RWPE2 (cell line): ENCODE measurements at regions not wholly inside any gene's neighbourhood (a gene's known extent, or its start where the extent isn't known, plus 50 kb on each side); places are given as distances from the start of the nearest gene placed in this dataset.

Experiments used
- ATAC-seq: fragments of 200-7000 bp; cut with Tn5 transposase; 3 replicates; pipeline ENCODE4 v1.9.1; 2021; ENCODE audit warnings: low read depth
- DNase-seq: peaks from one replicate; pipeline ENCODE4 v3.0.0-alpha.2; 2020; ENCODE audit warnings: low spot score
- H3K27ac ChIP-seq: fragments of 450-650 bp; 2 replicates; pipeline ENCODE4 v1.5.1; 2017; ENCODE audit warnings: mild to moderate bottlenecking; ENCODE audit not compliant: poor library complexity, severe bottlenecking
- H3K27me3 ChIP-seq: fragments of 250-450 bp; sonication (Bioruptor Pico); 2 replicates; pipeline ENCODE4 v1.5.1; 2021; ENCODE audit warnings: mild to moderate bottlenecking, moderate library complexity; ENCODE audit not compliant: insufficient read depth, poor library complexity, severe bottlenecking
- H3K36me3 ChIP-seq: fragments of 250-450 bp; sonication (Bioruptor Pico); 2 replicates; pipeline ENCODE4 v1.5.1; 2020; ENCODE audit warnings: low read depth, mild to moderate bottlenecking, moderate library complexity
- H3K4me1 ChIP-seq: fragments of 250-450 bp; sonication (Bioruptor Pico); 2 replicates; pipeline ENCODE4 v1.5.1; 2021; ENCODE audit warnings: mild to moderate bottlenecking, moderate library complexity; ENCODE audit not compliant: insufficient read depth, poor library complexity, severe bottlenecking
- H3K4me3 ChIP-seq: fragments of 250-450 bp; sonication (Bioruptor Pico); 2 replicates; pipeline ENCODE4 v1.5.1; 2021; ENCODE audit warnings: mild to moderate bottlenecking, moderate library complexity; ENCODE audit not compliant: severe bottlenecking
- H3K9me3 ChIP-seq: fragments of 250-450 bp; sonication (Bioruptor Pico); 2 replicates; pipeline ENCODE4 v1.5.1; 2021; ENCODE audit warnings: mild to moderate bottlenecking, moderate library complexity; ENCODE audit not compliant: severe bottlenecking
- TF ChIP-seq, protein P1 (sequence below): fragments of 450-650 bp; IDR thresholded peaks from one replicate; pipeline ENCODE4 v1.5.1; 2017; ENCODE audit warnings: mild to moderate bottlenecking, moderate library complexity; ENCODE audit not compliant: poor library complexity, severe bottlenecking

DNA sequence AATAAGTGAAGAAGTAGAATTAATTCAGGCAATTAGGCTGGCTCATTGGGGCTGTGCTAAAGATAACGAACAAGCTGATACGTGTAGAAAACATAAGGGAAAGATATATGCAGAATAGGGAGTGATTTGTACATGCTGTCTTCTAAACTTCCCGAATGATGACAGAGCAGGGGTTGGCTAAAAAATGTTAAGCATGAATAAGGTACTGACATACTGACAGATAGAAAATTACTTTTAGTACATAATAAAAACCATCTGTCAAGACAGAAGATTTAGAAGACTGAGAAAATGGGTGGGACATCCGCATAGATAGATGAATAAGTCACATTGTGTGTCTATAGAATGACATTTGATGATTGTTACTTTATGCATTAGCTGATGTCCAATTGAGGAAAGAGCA is 158.8 kb upstream of the ZNF804B start:
- DNase-seq (no peak), ATAC-seq (no peak)
- Histone ChIP-seq H3K4me1 (no peaks in the 10 kb centered on the region), H3K36me3 (no peaks in the 10 kb centered on the region), H3K27me3 (peaks cover 8% of the 10 kb centered on the region), H3K4me3 (no peak overlapping the region), H3K27ac (no peak overlapping the region), H3K9me3 (no peaks in the 10 kb centered on the region)
- TF ChIP-seq, protein P1, sequence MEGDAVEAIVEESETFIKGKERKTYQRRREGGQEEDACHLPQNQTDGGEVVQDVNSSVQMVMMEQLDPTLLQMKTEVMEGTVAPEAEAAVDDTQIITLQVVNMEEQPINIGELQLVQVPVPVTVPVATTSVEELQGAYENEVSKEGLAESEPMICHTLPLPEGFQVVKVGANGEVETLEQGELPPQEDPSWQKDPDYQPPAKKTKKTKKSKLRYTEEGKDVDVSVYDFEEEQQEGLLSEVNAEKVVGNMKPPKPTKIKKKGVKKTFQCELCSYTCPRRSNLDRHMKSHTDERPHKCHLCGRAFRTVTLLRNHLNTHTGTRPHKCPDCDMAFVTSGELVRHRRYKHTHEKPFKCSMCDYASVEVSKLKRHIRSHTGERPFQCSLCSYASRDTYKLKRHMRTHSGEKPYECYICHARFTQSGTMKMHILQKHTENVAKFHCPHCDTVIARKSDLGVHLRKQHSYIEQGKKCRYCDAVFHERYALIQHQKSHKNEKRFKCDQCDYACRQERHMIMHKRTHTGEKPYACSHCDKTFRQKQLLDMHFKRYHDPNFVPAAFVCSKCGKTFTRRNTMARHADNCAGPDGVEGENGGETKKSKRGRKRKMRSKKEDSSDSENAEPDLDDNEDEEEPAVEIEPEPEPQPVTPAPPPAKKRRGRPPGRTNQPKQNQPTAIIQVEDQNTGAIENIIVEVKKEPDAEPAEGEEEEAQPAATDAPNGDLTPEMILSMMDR = no peak

DNA sequence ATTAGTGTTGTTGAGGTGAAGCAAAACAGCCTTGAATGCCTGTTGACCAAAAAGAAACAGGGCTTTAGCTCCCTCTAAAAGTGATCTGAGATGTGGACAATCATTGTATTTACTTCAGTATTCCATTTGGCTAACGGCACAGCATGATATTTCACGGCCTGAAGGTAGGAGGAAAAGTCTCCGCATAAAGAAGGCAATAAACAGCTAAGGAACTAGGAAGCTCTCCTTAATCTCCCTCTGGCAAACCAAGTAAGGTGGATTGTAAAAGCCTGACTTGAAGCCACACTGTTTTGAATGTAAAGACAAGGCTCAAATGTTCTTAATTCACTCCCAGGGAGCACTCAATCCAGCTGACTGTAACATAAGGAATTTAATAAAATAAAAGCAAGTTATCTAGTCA is 160.0 kb upstream of the ZNF804B start:
- TF ChIP-seq, protein P1 = no peak
- Histone ChIP-seq H3K27ac (no peak overlapping the region), H3K4me1 (no peaks in the 10 kb centered on the region), H3K36me3 (no peaks in the 10 kb centered on the region), H3K9me3 (no peaks in the 10 kb centered on the region), H3K4me3 (no peak overlapping the region), H3K27me3 (peaks cover 8% of the 10 kb centered on the region)
- DNase-seq (no peak), ATAC-seq (no peak)

DNA sequence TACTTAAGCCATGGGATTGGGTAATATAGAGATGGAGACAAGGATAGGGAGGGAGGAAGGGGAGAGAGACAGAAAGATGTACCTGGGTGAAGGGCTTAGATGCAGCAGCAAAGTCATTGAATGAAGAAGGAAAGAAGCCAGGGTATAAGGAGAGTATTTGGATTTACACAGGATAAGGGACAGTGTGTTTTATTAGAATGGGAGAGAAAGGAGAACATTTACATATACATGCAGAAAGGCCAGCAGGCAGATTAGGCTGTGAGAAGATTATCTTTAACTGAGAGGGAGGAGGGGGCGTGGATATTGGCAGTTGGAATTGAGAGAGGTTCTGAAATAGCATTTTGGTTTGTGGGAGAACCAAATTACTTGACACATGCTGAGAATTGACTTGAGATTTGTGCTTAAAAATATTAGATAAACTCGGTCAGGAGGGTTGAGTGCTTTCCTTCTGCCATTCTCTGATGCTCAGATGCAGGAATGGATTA is 161.5 kb upstream of the ZNF804B start:
- no peaks in the 10 kb centered on the region for H3K36me3 ChIP-seq
- TF ChIP-seq, protein P1 = no peak
- H3K4me1 ChIP-seq = no peaks in the 10 kb centered on the region
- H3K27me3 ChIP-seq = peaks cover 8% of the 10 kb centered on the region
- no peak overlapping the region for H3K4me3 ChIP-seq
- DNase-seq = no peak
- no peaks in the 10 kb centered on the region for H3K9me3 ChIP-seq
- no peak for ATAC-seq
- no peak overlapping the region for H3K27ac ChIP-seq

DNA sequence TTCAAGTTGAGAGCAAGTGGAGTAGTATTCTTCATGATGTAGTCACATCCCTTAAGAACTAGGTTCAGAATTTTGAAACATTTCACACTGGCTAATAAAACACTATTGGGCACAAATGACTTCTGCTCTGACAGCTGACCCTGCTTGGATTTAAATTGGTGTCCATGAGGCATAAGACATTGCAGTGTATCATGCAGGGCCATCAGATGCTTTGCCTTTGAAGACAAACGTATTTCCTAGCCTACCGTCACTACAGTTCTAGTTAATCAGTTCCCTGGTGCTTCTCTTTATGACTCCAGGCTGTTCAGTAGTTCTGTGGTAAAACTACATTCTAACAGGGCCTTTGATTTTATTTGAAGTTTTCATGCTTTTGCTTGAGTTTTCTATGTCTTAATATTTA is 168.5 kb upstream of the ZNF804B start:
- H3K4me1 ChIP-seq = no peaks in the 10 kb centered on the region
- no peak overlapping the region for H3K4me3 ChIP-seq
- H3K27me3 ChIP-seq = peaks cover 9% of the 10 kb centered on the region
- no peaks in the 10 kb centered on the region for H3K9me3 ChIP-seq
- no peak overlapping the region for H3K27ac ChIP-seq
- DNase-seq (no peak), ATAC-seq (no peak)
- H3K36me3 ChIP-seq = no peaks in the 10 kb centered on the region
- TF ChIP-seq, protein P1 = no peak

DNA sequence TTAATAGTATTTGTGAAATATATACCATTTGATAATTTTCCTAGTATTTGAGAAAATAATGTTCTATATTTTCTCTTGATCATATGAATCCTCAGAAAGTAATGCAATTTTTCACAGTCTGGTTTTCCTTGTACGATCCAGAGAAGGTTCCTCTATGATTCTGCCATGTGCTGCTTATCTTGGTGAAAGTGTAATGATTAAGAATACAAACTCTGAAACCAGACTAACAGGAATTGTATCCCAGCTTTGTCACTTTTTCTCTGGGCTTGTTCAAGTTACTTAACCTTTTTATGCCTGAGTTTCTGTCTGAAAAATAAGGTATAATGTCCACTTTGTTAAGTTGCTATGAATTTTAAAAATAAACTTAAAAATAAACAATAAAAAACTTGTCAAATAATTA is 169.6 kb upstream of the ZNF804B start:
- DNase-seq (no peak), ATAC-seq (no peak)
- H3K4me3 ChIP-seq = no peak overlapping the region
- TF ChIP-seq, protein P1 = no peak
- peaks cover 9% of the 10 kb centered on the region for H3K27me3 ChIP-seq
- no peaks in the 10 kb centered on the region for H3K4me1 ChIP-seq
- H3K27ac ChIP-seq = no peak overlapping the region
- no peaks in the 10 kb centered on the region for H3K9me3 ChIP-seq
- no peaks in the 10 kb centered on the region for H3K36me3 ChIP-seq
